ENCODE measurements at regions not wholly inside any gene's neighbourhood (a gene's known extent, or its start where the extent isn't known, plus 50 kb on each side); places are given as distances from the start of the nearest gene placed in this dataset.

DNA sequence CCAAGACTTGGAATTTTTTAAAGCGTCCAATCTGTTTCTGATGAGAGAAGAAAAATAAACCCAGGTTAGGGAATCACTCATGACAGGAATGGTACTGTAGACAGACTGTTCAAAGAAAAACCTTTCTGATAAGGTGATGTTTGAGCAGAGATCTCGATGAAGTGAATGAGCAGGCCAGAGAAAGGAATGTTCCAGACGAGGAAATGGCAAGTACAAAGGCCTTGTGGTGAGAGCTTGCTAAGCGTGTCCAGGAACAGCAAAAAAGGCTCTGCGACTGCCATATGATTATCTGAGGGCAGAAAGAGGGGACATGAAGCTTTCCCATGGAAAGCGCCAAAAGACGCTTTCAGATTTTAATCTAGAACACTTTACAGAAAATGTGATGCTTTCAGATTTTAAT is 458.4 kb upstream of the SOX5 start:
- ChIA-PET CTCF (no interaction called here), POLR2A (no interaction called here)
- Histone ChIP-seq H3K4me1 (no peaks in the 10 kb centered on the region), H3K4me3 (no peak overlapping the region), H3K27ac (no peak overlapping the region), H3K4me2 (no peak overlapping the region), H3K9me3 (no peaks in the 10 kb centered on the region)
- FAIRE-seq (no peak), ATAC-seq (no peak), DNase-seq (ENCODE audit: low read depth in 1 of 2, low spot score in 1 of 2) (no peak)
- WGBS (ENCODE audit: missing lambda C conversion rate): 31% methylated on average over 7 of the region's 7 CpGs
- TF ChIP-seq NPAS2 (CRISPR knock-in tag; IDR thresholded peaks at IDR 0.05; ENCODE audit: borderline replicate concordance) (no peak), EP300 (IDR thresholded peaks at IDR 0.05) (no peak), ESRRA (IDR thresholded peaks at IDR 0.05; ENCODE audit: borderline replicate concordance, low read length) (no peak), GATA3 (IDR thresholded peaks at IDR 0.05; ENCODE audit: borderline replicate concordance) (no peak), POLR2A (IDR thresholded peaks at IDR 0.05; ENCODE audit: low read length) (no peak), CHD2 (IDR thresholded peaks at IDR 0.05; ENCODE audit: low read length, partially characterized antibody) (no peak), FOSB (CRISPR knock-in tag; IDR thresholded peaks at IDR 0.05) (no peak), SMC3 (IDR thresholded peaks at IDR 0.05) (no peak), RNF2 (IDR thresholded peaks at IDR 0.05; ENCODE audit: borderline replicate concordance, low read depth) (no peak), KDM1A (IDR thresholded peaks at IDR 0.05; ENCODE audit: low read depth) (no peak), HOXB13 (CRISPR knock-in tag; IDR thresholded peaks at IDR 0.05; ENCODE audit: low read depth) (no peak), MAZ (IDR thresholded peaks at IDR 0.05; ENCODE audit: borderline replicate concordance, low read depth, low read length) (no peak)
- TF ChIP-seq, protein P1, sequence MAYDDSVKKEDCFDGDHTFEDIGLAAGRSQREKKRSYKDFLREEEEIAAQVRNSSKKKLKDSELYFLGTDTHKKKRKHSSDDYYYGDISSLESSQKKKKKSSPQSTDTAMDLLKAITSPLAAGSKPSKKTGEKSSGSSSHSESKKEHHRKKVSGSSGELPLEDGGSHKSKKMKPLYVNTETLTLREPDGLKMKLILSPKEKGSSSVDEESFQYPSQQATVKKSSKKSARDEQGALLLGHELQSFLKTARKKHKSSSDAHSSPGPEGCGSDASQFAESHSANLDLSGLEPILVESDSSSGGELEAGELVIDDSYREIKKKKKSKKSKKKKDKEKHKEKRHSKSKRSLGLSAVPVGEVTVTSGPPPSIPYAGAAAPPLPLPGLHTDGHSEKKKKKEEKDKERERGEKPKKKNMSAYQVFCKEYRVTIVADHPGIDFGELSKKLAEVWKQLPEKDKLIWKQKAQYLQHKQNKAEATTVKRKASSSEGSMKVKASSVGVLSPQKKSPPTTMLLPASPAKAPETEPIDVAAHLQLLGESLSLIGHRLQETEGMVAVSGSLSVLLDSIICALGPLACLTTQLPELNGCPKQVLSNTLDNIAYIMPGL (CRISPR knock-in tag; IDR thresholded peaks at IDR 0.05; ENCODE audit: borderline replicate concordance): no peak
- TF ChIP-seq, protein P2, sequence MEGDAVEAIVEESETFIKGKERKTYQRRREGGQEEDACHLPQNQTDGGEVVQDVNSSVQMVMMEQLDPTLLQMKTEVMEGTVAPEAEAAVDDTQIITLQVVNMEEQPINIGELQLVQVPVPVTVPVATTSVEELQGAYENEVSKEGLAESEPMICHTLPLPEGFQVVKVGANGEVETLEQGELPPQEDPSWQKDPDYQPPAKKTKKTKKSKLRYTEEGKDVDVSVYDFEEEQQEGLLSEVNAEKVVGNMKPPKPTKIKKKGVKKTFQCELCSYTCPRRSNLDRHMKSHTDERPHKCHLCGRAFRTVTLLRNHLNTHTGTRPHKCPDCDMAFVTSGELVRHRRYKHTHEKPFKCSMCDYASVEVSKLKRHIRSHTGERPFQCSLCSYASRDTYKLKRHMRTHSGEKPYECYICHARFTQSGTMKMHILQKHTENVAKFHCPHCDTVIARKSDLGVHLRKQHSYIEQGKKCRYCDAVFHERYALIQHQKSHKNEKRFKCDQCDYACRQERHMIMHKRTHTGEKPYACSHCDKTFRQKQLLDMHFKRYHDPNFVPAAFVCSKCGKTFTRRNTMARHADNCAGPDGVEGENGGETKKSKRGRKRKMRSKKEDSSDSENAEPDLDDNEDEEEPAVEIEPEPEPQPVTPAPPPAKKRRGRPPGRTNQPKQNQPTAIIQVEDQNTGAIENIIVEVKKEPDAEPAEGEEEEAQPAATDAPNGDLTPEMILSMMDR (IDR thresholded peaks at IDR 0.05): no peak
- TF ChIP-seq, protein P3, sequence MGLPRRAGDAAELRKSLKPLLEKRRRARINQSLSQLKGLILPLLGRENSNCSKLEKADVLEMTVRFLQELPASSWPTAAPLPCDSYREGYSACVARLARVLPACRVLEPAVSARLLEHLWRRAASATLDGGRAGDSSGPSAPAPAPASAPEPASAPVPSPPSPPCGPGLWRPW (IDR thresholded peaks at IDR 0.05): no peak
- TF ChIP-seq, protein P4, sequence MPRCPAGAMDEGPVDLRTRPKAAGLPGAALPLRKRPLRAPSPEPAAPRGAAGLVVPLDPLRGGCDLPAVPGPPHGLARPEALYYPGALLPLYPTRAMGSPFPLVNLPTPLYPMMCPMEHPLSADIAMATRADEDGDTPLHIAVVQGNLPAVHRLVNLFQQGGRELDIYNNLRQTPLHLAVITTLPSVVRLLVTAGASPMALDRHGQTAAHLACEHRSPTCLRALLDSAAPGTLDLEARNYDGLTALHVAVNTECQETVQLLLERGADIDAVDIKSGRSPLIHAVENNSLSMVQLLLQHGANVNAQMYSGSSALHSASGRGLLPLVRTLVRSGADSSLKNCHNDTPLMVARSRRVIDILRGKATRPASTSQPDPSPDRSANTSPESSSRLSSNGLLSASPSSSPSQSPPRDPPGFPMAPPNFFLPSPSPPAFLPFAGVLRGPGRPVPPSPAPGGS (IDR thresholded peaks at IDR 0.05): no peak

DNA sequence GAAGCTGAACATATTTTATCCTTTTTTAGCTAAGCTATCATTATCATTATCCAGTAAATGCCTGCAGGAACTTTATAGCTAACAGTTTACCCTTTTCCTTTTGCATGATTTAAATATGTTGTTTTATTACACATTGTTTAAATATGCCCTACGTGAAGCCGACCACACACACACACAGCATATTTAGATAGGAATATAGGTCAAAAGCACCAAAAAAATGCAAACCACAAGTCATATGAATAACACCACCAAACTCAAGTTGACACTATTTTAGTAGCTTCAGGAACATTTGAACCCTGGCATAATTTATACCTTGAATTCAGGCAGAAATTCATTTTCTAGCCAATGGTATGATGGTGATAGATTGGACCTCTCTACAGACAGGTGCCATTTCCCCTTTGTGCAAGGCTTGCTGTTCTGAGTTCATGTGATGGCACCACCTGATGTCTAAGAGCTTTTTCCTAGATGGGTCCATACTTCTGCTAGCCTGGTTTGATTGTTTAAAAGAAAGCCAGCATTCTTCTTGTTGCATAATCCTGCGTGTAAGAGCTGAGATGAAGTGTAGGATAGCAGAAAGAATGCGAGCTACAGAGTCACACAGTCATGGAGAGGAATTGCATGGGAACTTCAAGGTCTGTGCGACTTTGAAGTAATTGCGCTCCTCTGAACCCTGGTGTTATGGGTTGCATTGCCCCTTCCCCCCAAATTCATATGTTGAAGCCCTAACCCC is 454.8 kb upstream of the SOX5 start:
- Histone ChIP-seq H3K4me3 (no peak overlapping the region), H3K4me2 (no peak overlapping the region), H3K4me1 (no peaks in the 10 kb centered on the region), H3K27ac (no peak overlapping the region), H3K9me3 (no peaks in the 10 kb centered on the region)
- ChIA-PET CTCF (interaction anchor here (0.6 kb wide), 1 partner anchor 18 kb away, joined by 3 read pairs; no protein-coding TSS in a partner anchor), POLR2A (no interaction called here)
- no peak for DNase-seq (ENCODE audit: low read depth in 1 of 2, low spot score in 1 of 2)
- FAIRE-seq: no peak
- 20% methylated on average over 6 of the region's 6 CpGs for WGBS (ENCODE audit: missing lambda C conversion rate)
- TF ChIP-seq, protein P3 (IDR thresholded peaks at IDR 0.05): no peak
- TF ChIP-seq TP53 (CRISPR knock-in tag; IDR thresholded peaks at IDR 0.05) (no peak), CBX8 (IDR thresholded peaks at IDR 0.05) (no peak), RAD21 (conservative IDR thresholded peaks at IDR 0.05 in 1 of 2, IDR thresholded peaks at IDR 0.05 in 1 of 2) (no peak), RFX5 (IDR thresholded peaks at IDR 0.05) (no peak), HEYL (CRISPR knock-in tag; IDR thresholded peaks at IDR 0.05) (no peak), KDM1A (IDR thresholded peaks at IDR 0.05; ENCODE audit: low read depth) (no peak), RNF2 (IDR thresholded peaks at IDR 0.05; ENCODE audit: borderline replicate concordance, low read depth) (no peak), SREBF2 (IDR thresholded peaks at IDR 0.05) (no peak), FOXS1 (CRISPR knock-in tag; IDR thresholded peaks at IDR 0.05) (no peak), JUN (IDR thresholded peaks at IDR 0.05) (no peak), NR3C1 (IDR thresholded peaks at IDR 0.05) (no peak), RARB (CRISPR knock-in tag; IDR thresholded peaks at IDR 0.05) (no peak), RCOR1 (IDR thresholded peaks at IDR 0.05; ENCODE audit: low read depth, low read length) (no peak), HOXB13 (CRISPR knock-in tag; IDR thresholded peaks at IDR 0.05; ENCODE audit: low read depth) (no peak)
- TF ChIP-seq, protein P5, sequence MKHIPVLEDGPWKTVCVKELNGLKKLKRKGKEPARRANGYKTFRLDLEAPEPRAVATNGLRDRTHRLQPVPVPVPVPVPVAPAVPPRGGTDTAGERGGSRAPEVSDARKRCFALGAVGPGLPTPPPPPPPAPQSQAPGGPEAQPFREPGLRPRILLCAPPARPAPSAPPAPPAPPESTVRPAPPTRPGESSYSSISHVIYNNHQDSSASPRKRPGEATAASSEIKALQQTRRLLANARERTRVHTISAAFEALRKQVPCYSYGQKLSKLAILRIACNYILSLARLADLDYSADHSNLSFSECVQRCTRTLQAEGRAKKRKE (CRISPR knock-in tag; IDR thresholded peaks at IDR 0.05; ENCODE audit: low read depth): no peak
- TF ChIP-seq, protein P2 (IDR thresholded peaks at IDR 0.05): no peak
- no peak for ATAC-seq
